ENCODE measurements at regions not wholly inside any gene's neighbourhood (a gene's known extent, or its start where the extent isn't known, plus 50 kb on each side); places are given as distances from the start of the nearest gene placed in this dataset.

DNA sequence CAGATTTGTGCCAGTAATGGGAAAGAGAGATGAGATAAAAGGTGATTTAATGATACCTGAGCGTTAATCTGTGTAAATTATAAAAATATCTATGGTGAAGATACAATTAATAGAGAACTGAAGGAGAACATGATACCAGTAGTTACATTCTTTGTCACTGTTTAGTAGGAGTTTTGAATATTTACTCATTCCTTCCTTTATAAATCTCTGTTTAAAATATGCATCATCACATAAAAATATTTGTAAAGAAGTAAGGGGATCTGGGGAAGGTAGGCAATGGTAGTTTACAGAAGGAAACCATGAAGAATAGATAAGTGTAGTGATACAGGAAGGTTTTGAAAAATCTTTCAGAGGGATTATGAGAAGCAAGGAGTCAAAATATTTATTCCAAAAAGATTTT is 190.6 kb upstream of the PCDH18 start:
- intact Hi-C loops (cut with DNase I) = no loop called here
- DNase-seq = no peak
- H3K4me3 ChIP-seq = no peak overlapping the region
- H3K9me3 ChIP-seq = no peaks in the 10 kb centered on the region
- no peak overlapping the region for H3K27ac ChIP-seq
- TF ChIP-seq, protein P1, sequence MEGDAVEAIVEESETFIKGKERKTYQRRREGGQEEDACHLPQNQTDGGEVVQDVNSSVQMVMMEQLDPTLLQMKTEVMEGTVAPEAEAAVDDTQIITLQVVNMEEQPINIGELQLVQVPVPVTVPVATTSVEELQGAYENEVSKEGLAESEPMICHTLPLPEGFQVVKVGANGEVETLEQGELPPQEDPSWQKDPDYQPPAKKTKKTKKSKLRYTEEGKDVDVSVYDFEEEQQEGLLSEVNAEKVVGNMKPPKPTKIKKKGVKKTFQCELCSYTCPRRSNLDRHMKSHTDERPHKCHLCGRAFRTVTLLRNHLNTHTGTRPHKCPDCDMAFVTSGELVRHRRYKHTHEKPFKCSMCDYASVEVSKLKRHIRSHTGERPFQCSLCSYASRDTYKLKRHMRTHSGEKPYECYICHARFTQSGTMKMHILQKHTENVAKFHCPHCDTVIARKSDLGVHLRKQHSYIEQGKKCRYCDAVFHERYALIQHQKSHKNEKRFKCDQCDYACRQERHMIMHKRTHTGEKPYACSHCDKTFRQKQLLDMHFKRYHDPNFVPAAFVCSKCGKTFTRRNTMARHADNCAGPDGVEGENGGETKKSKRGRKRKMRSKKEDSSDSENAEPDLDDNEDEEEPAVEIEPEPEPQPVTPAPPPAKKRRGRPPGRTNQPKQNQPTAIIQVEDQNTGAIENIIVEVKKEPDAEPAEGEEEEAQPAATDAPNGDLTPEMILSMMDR (IDR thresholded peaks at IDR 0.05) = no peak
- no peaks in the 10 kb centered on the region for H3K27me3 ChIP-seq
- H3K36me3 ChIP-seq = no peaks in the 10 kb centered on the region
- H3K9ac ChIP-seq (ENCODE audit: low read depth in 2 of 2, low read length in 2 of 2) = no peak overlapping the region
- H3K4me1 ChIP-seq = no peaks in the 10 kb centered on the region

DNA sequence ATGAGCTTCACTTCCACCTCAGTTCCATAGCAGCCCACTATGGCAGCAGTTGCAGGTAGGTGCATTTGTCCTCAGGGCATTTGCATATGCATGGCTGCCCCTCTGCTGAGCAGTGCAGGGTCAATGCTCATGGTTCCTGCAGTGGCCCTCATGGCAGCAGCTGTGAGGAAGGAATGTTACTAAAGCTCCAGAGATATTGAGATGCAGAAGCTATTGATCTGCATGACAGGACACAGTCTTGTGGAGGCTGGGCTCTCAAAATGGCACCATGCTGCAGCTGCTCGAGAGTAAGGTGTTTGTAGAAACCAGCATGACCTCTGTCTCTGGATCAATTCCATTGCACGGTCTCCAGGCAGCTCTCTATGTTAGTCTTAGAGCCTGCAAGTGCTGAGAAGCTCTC is 179.2 kb upstream of the PCDH18 start:
- Histone ChIP-seq H3K4me1 (no peaks in the 10 kb centered on the region), H3K36me3 (no peaks in the 10 kb centered on the region), H3K27ac (no peak overlapping the region), H3K27me3 (no peaks in the 10 kb centered on the region), H3K4me3 (no peak overlapping the region), H3K9ac (ENCODE audit: low read depth in 2 of 2, low read length in 2 of 2) (no peak overlapping the region), H3K9me3 (no peaks in the 10 kb centered on the region)
- intact Hi-C loops (cut with DNase I) = no loop called here
- DNase-seq = no peak
- TF ChIP-seq, protein P1 (IDR thresholded peaks at IDR 0.05) = no peak

DNA sequence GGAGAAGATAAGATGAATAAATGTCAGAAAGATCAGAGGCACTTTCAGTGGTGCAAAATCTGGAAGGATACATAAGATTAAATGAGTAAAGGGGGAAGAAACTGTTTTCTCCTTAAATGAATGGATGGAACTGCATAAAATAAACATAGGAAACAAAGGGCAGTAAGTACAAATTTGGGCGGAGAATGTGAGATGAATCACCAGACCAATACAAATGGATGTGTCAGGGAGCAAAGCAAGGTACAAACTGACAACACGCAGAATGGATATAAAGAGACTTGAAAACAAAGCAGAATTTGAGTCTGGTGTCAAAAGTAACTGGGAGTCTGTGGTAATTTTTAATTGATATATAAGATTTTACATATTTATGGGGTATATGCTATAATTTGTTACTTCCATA is 175.3 kb upstream of the PCDH18 start:
- no peak for DNase-seq
- H3K36me3 ChIP-seq = no peaks in the 10 kb centered on the region
- no peaks in the 10 kb centered on the region for H3K9me3 ChIP-seq
- no peaks in the 10 kb centered on the region for H3K4me1 ChIP-seq
- H3K9ac ChIP-seq (ENCODE audit: low read depth in 2 of 2, low read length in 2 of 2) = no peak overlapping the region
- H3K4me3 ChIP-seq = no peak overlapping the region
- no peak overlapping the region for H3K27ac ChIP-seq
- TF ChIP-seq, protein P1 (IDR thresholded peaks at IDR 0.05) = no peak
- no peaks in the 10 kb centered on the region for H3K27me3 ChIP-seq
- intact Hi-C loops (cut with DNase I) = loop anchor here (10.0 kb wide), 1 partner anchor 173 kb away; the partner anchor contains the start of gene PCDH18

DNA sequence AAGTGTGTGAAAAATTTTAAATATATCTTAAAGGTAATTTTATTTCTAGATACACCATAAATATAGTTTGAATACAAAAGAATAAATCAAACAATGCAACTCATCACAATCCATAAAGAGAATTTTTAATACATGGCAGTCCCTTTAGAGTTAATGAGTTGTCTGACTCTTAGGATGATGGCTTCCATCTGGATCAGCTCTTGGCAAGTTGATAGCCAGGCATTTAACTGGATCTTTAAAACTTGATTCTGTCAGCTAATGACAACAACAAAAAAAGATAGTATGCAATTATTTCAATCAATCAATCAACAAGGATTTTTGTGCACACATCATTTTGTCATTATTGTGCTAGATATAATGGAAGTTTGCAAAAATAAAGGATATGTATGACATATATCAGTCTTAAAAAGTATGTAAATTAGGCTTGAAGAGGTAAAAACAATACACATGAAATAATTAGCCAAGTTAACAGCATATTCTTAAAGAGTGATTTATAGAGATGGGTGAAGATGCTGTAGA is 174.9 kb upstream of the PCDH18 start:
- Histone ChIP-seq H3K9me3 (no peaks in the 10 kb centered on the region), H3K27ac (no peak overlapping the region), H3K4me3 (no peak overlapping the region), H3K9ac (ENCODE audit: low read depth in 2 of 2, low read length in 2 of 2) (no peak overlapping the region), H3K4me1 (no peaks in the 10 kb centered on the region), H3K36me3 (no peaks in the 10 kb centered on the region), H3K27me3 (no peaks in the 10 kb centered on the region)
- intact Hi-C loops (cut with DNase I) = loop anchor here (10.0 kb wide), 1 partner anchor 172 kb away; the partner anchor contains the start of gene PCDH18
- no peak for DNase-seq
- TF ChIP-seq, protein P1 (IDR thresholded peaks at IDR 0.05) = no peak

DNA sequence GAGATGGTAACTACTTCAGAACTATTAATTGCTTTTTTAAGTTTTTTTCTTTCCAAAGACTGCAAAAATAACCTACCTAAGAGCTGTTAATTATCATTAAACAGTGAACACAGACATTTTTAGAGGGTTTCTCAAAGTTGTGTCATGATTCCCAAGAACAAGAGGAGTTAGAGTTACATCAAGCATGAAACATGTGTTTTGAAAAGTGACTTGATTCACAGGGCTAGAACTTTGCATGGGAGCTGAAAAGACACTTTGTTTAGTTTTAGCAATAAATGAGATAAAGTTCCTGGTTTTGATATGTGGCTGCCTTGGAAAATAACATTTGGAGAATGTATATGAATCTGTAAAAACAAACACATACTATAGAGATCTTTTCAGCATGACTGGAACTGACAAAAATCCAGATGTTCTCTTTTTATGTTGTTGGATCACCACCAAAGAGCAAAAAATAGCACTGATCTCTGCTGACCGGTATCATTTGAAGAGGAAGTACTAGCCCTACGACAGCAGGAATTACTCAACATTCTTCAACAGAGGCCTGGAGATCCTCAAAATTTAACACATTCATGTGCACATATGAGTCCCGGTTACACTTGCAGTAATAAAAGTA is 173.0 kb upstream of the PCDH18 start:
- Histone ChIP-seq H3K36me3 (no peaks in the 10 kb centered on the region), H3K9me3 (no peaks in the 10 kb centered on the region), H3K4me1 (no peaks in the 10 kb centered on the region), H3K27me3 (no peaks in the 10 kb centered on the region), H3K4me3 (no peak overlapping the region), H3K27ac (peak overlapping the region; percentile 31), H3K9ac (ENCODE audit: low read depth in 2 of 2, low read length in 2 of 2) (no peak overlapping the region)
- TF ChIP-seq, protein P1 (IDR thresholded peaks at IDR 0.05) = no peak
- no peak for DNase-seq
- intact Hi-C loops (cut with DNase I) = loop anchor here (10.0 kb wide), 1 partner anchor 170 kb away; the partner anchor contains the start of gene PCDH18
